ENCODE measurements at regions not wholly inside any gene's neighbourhood (a gene's known extent, or its start where the extent isn't known, plus 50 kb on each side); places are given as distances from the start of the nearest gene placed in this dataset.
"Not testable (repeated sequence)": the region's sequence is repeated elsewhere in the genome, so short reads cannot be mapped to it uniquely, and the experiment has no call there.

DNA sequence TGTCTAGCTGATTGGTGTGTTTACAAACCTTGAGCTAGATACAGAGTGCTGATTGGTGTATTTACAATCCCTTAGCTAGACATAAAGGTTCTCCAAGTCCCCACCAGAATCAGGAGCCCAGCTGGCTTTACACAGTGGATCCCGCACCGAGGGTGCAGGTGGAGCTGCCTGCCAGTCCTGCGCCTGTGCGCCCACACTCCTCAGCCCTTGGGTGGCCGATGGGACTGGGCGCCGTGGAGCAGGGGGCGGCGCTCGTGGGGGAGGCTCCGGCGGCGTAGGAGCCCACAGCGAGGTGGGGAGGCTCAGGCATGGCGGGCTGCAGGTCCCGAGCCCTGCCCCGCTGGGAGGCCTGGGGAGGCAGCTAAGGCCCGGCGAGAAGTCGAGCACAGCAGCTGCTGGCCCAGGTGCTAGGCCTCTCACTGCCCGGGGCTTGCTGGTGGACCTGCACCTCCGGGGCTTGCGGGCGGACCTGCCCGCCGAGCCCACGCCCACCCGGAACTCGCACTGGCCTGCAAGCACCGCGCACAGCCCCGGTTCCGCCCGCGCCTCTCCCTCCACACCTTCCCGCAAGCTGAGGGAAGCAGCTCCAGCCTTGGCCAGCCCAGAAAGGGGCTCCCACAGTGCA, 51.0 kb upstream of the CDYL start:
- BruUV-seq (replicated peaks); H3K4me2 ChIP-seq (ENCODE audit: insufficient read depth, low read length); H3K27ac ChIP-seq (ENCODE audit: extremely low read depth, low read depth, low read length); CTCF ChIA-PET (ENCODE audit: low intra/inter-chr PET ratio); H3K4me3 ChIP-seq; H3K36me3 ChIP-seq (ENCODE audit: control insufficient read depth, insufficient read depth, low read length); H4K20me1 ChIP-seq (replicated peaks; ENCODE audit: control insufficient read depth, insufficient read depth, low read length); H3K79me2 ChIP-seq (ENCODE audit: control insufficient read depth, insufficient read depth, low read length); in situ Hi-C loops (cut with MboI); H3K9me1 ChIP-seq (ENCODE audit: control insufficient read depth, insufficient read depth, low read length); H3K9me3 ChIP-seq (replicated peaks; ENCODE audit: control insufficient read depth, insufficient read depth, low read depth, low read length); H2AFZ ChIP-seq (ENCODE audit: low read depth, low read length); ATAC-seq; H3K9ac ChIP-seq (ENCODE audit: insufficient read depth in 1 of 2, low read depth in 2 of 2, low read length in 2 of 2); FAIRE-seq; H3K27me3 ChIP-seq (ENCODE audit: control insufficient read depth in 2 of 2, insufficient read depth in 2 of 2, low read length in 2 of 2); DNase-seq (ENCODE audit: extremely low read depth in 1 of 4, low spot score in 3 of 4): not testable (repeated sequence)
- WGBS (ENCODE audit: insufficient coverage, low coverage, missing lambda C conversion rate), result 89% methylated on average over 19 of the region's 36 CpGs
- POLR2A ChIA-PET, result interaction anchor here (0.6 to 1.0 kb wide), 2 partner anchors 9 to 32 kb away, joined by 3 to 4 read pairs; no protein-coding TSS in a partner anchor
- peaks cover 24 to 36% of the 10 kb centered on the region in 2 experiments for H3K4me1 ChIP-seq (replicated peaks in 1 of 2; ENCODE audit: control insufficient read depth in 2 of 2, insufficient read depth in 2 of 2, low read length in 2 of 2)
- intact Hi-C loops (cut with micrococcal nuclease), result loop anchor here (5.0 kb wide), 3 partner anchors 122 to 202 kb away; no protein-coding TSS in a partner anchor
- TF ChIP-seq STAG1 (CRISPR knock-in tag; IDR thresholded peaks at IDR 0.05; ENCODE audit: borderline replicate concordance), result 0 out of 2 replicates have a peak, but pooled peaks have one; percentile 14
- TF ChIP-seq, protein P1, sequence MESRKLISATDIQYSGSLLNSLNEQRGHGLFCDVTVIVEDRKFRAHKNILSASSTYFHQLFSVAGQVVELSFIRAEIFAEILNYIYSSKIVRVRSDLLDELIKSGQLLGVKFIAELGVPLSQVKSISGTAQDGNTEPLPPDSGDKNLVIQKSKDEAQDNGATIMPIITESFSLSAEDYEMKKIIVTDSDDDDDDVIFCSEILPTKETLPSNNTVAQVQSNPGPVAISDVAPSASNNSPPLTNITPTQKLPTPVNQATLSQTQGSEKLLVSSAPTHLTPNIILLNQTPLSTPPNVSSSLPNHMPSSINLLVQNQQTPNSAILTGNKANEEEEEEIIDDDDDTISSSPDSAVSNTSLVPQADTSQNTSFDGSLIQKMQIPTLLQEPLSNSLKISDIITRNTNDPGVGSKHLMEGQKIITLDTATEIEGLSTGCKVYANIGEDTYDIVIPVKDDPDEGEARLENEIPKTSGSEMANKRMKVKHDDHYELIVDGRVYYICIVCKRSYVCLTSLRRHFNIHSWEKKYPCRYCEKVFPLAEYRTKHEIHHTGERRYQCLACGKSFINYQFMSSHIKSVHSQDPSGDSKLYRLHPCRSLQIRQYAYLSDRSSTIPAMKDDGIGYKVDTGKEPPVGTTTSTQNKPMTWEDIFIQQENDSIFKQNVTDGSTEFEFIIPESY (CRISPR knock-in tag; IDR thresholded peaks at IDR 0.05), result peak; percentile 45

Measured in K562 (cell line).